ENCODE measurements at regions not wholly inside any gene's neighbourhood (a gene's known extent, or its start where the extent isn't known, plus 50 kb on each side); places are given as distances from the start of the nearest gene placed in this dataset.

DNA sequence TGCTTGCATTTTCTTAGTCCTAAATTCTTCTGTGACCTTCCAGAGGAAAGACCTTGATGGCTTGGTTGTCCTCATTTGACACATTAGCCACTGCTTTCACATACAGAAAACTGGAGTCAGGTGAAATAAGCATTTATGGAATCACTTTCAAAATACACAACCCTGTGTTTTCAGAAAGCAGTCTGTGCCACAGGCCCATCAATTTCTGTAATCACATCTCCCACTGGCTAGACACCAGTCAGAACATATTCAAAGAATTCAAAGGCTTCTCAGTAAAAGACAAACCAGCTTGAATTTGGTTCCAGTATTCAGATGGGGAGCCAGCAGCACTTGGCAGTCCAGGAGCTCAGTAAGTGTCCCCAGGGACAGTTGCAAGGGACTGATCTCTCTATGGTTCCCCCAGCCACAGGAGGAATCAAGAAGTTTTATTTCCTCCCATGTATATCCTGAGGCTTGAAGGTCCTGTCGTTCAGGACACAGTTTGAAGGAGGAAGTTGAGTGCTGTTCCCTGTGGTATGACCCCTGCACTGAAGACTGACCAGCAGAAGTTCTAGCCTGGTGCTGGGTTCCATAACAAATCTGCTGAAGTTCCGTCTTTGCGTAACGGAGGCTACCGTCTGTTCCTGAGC, 214.3 kb downstream of the FOXO1 start:
- no peak for DNase-seq (ENCODE audit: low read depth in 2 of 2)

DNA sequence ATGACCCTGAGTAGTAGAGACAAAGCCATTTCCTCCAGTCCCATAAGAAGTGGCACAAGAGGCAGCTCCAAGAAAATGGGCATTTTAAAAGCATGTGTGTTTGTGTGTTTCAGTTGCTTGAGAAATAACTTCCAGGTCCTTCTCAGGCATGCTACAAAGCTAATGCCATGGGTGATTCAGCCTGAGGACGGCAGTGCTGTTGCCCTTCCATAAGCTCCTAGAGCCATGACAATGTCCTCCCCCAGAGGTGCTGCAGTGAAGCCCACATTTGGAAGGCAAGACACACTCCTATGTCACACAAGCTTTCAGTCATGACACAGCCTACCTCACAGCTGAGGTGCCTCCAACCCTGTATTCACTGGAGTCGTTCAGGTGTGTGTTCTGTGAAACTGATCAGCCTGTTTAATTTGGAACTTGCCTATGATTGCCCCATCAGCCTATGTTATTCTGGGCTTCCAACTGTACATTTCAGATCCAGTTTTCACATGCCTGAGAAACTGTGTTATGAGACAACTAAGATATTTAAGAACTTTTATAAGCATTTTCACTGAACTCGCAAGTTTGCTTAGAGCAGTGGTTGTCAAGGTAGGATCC, 213.6 kb downstream of the FOXO1 start:
- DNase-seq (ENCODE audit: low read depth in 2 of 2): no peak

DNA sequence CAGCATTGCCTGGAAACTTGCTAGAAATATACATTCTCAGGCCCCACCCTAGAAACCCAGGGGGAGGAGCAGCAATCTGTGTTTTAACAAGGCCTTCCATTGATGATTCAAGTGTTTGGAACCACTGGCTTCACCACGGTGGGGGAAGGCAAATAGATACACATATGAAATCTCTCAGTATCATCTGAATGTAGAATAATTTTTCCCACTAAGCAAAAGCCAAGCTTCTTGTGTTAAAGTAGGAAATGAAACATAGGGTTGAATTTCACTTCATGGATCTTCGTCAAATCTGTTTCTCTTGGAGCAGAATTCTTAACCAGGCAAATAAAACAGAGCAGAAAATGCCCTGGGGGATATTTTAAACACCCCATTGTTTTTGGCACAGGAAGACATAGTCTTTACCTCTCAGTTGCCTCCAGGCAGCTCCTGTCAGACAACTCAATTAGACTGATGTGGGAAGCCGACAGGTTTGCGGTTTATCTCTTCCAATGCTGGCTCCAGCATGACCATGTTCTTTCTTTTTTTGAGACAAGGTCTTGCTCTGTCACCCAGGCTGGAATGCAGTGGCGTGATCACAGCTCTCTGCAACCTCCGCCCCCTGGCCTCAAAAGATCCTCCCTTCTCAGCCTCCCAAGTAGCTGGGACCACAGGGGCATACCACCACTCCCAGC, 213.0 kb downstream of the FOXO1 start:
- no peak for DNase-seq (ENCODE audit: low read depth in 2 of 2)

DNA sequence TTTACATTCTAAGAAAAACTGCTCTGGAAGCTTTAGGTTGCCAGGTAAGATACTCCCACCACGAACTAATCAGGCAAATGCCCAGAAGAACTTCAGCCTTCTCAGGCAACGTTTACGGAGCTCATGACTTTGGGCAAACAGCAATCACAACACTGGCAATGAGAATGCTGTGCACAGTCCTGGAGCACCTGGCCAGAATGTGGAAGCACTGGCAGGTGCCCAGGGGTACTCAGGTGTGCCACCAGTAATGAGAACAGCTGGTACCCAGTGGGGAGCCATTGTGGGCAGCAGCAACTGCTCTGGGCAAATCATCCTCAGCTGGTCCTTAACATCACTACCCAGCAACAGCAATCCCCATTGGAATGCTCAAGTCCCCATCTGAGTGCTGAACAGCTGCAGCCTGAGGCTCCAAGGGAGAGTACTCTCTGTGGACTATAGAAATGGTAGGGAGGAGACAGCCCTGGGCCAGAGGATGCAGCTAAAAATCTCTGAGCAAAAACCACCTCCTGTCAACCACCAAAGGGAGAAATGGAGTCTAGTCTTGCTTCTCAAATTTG, 210.0 kb downstream of the FOXO1 start:
- DNase-seq (ENCODE audit: low read depth in 2 of 2): no peak

DNA sequence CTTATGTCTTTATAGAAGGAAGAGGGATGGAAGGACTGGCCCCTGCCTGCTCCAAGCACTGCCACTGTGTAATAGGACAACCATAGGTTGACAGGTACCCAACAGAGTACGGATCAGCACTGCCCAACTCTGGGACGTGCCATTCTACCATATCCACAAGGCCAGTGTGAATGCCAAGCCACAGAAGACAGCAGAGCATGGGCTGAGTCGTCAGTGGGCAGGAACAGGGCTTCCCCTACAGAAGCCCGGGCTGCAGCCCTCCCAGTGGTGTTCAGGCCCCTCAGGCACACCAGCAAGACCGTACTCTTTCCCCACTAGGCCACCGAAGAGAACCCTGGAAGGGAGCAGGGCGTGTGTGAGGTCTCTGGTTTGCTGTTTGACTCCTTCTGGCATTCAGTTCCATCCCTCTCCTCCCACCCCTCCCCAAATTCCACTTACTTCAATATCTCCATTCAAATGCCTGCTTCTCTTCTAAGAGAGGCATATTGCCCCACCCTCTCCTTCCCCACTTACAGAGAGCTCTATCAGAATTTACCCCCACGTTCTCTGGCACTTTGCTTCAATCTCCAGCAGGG, 209.4 kb downstream of the FOXO1 start:
- DNase-seq (ENCODE audit: low read depth in 2 of 2): no peak

DNA sequence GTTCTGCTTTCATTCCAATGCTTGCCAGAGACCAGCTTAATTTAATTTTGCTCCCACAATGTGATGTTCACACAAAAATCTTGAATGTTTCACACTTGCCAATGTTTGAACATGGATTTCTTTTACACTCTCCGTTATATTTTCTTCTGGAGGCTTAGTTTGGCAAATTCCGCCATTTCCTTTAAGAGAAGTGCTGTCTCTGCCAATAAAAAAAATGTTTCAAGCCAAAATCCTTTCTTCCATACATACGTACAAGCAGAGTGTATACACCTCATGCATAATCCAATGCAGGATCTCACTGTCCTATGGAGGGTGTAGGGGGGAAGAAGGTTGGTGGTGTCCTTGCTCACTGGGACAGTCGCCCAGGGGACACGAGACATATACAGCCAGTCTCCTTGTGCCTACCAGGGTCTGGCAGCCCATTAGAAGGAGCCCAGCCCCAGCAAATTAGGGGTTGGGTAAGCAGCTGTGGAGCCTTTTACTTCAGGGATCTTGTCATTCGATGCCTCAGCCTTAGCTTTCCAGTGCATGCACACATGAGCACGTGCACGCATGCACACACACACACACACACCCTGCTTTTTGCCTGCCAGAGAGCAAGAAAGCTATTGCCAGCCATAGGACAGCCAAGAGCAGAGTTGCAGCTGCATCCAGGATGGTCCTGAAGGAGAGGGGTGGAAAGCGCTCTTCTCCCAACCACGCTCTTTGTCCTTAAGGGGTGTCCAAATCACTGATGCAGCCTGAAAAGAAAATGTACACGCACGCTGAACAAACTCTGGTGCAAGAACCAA, 208.3 kb downstream of the FOXO1 start:
- no peak for DNase-seq (ENCODE audit: low read depth in 2 of 2)

DNA sequence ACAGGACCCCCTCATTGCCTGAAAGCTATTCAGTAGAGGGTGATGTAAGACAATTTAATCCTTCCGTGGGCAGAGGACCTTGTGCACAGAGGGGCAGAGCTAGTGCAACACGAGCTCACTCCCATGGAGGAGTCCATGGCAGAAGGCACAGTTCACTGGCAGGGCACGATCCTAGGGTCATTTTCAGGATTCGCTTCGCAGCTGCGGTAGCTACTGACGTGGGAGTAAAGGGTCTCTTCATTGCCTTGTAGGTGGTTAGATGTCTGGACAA, 207.8 kb downstream of the FOXO1 start:
- DNase-seq (ENCODE audit: low read depth in 2 of 2): no peak

DNA sequence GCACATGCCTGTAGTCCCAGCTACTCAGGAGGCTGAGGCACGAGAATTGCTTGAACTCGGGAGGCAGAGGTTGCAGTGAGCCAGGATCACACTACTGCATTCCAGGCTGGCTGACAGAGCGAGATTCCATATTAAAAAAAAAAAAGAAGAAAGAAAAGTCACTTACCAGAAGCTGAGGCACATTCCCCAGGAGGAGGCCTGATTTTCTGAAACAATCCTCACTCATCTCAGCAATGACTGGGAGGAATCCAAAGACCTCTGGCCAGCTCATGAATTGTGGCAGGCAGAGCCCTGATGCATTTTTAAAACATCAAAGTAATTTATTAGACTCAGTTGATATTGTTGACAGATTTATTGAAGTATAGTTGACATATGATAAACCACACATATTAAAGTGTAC, 206.3 kb downstream of the FOXO1 start:
- no peak for DNase-seq (ENCODE audit: low read depth in 2 of 2)

DNA sequence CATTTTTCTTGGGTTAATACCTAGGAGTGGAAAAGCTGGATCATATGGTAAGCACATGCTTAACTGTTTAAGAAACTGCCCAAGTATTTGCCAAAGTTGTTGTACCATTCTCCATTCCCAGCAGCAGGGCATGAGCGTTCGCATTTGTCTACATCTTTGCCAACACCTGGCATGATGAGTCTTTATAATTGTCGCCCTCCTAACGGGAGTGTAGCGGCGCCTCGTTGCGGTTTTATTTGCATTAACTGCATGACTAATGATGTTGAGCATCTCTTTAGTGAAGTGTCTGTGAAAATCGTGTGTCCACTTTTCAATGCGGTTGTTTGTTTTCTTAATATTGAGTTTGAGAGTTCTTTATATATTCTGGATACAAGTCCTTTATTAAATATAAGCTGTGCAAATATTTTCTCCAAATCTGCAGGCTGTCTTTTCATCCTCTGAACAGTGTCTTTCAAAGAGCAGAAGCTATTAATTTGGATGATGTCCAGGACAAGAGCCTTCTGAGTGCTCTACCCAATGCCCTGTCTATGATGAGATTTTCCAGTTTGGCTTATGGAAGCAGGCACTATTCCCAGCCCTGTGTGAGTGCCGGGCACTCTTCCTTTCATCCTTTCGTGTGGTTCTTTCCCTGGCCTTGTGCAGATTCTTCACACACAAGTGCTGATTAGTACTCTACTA, 202.0 kb downstream of the FOXO1 start:
- DNase-seq (ENCODE audit: low read depth in 2 of 2): no peak

DNA sequence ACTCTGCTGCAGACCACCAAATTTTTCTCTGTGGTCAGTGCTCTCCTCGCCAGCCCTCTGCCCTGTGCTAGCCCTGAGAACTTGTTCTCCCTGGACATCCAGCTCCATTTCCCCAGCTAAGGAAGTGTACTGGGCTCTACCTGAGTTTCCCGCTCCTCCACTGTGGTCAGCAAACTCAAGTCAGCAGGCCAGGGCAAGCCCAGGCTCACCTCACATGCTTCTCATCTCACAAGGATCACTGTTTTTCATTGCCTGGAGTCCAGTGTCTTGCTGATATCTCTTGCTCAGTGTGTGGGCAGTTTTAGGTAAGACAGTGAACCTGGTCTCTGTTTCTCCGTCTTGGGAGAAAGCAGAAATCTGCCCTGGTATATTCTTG, 201.4 kb downstream of the FOXO1 start:
- no peak for DNase-seq (ENCODE audit: low read depth in 2 of 2)

DNA sequence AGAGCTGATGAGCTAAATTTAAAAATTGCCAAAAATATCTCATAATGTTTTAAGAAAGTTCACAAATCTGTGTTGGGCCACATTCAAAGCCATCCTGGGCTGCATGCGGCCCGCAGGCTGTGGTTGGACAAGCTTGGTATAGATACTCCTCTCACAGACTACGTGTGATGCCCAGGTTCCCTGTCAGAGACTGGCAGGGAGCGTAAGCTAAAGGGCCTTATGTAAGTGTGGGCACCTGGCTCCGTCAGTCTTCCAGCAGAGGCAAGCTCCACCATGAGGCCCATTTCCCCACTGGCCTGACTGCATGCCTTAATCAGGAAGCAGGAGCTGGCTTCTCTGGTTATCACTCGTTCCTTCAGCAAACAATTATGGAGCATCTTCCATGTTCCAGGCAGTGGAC, 200.2 kb downstream of the FOXO1 start:
- DNase-seq (ENCODE audit: low read depth in 2 of 2): no peak

DNA sequence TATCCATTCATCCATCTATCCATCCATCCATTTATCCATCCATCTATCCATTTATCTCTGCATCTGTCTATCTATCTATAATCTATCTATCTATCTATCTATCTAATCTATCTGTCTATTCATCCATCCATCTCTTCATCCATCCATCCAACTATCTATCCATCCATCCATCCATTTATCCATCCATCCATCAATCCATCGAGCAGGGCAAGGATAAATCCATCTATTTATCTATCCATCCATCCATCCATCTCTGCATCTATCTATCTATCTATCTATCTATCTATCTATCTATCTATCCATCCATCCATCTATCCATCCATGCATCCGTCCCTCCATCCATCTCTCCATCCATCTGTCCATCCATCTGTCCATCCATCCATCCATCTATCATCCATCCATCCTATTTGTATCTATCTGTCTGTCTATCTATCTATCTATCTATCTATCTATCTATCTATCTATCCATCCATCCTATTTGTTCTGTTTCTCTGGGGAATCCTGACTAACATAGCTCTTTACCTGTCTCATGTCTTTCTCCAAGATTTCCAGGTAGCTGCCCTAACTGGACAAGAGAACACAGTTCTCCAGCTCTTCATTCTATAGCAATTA, 198.1 kb downstream of the FOXO1 start:
- DNase-seq (ENCODE audit: low read depth in 2 of 2): no peak

DNA sequence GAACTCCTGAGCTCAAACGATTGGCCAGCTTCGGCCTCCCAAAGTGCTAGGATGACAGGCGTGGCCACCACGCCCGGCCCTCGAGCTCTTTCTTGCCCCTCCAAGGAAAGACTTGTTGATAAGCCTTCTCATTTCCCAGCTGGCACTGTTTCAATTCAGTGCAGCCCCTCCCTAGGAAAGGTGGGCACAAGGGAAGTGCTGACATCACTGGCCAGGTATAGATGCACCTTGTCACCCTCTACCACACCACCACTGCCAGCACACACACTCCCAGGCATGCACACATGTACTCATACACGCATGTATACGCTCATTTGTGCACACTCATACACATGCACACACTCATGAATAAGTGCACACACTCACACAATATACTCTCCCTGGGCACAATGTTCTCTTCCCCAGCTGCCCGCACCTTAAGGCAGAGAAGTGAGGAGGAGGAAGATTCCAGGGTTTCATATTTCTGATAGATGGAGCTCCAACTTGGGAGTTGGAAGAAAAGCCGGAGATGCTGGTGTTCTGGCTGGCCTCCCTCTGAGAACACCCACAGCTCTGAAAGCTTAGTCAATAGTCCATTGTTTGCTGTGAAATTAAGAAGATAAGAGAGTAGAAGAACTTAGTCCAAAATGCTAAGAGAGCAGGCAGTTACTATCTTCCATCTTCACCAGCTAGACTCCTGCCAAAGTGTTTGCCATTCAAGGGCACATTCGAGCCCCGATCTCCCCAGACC, 196.7 kb downstream of the FOXO1 start:
- no peak for DNase-seq (ENCODE audit: low read depth in 2 of 2)

DNA sequence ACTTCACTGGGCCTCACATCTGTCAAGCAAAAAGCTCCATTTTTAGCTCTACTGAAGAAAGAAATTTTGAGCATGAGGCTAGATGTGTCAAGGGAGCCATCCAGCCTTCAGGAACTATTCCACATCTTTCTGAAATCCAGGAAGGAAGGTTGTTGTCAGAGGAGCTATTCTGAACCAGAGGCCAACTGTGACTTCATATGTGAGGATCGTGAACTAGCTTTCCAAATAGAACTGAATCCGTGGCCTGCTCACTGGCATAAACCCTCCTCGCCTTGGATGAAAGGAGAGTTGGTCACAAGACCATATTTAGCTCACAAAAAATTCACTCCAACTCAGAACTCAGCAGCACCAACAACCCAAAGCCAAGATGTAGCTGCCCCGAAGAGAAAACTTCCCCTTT, 195.8 kb downstream of the FOXO1 start:
- no peak for DNase-seq (ENCODE audit: low read depth in 2 of 2)

DNA sequence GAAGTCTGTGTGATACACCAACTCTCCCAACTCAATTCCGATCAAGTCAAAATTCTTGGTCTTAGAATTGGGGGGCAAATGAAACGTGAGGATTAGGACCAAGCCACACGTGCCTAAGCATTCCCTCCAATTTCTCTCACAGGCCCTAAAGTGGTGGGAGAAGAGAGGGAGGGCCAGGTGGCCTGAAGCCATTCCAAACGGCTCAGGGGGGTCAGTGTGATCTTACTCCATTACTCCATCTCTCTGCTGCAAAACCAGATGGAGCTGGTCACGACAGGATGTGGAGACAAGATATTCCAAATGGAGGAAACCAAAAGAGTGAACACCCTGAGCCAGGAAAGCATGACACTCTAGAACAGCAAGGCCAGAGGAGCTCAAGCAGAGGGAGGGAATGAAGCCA, 195.4 kb downstream of the FOXO1 start:
- no peak for DNase-seq (ENCODE audit: low read depth in 2 of 2)

DNA sequence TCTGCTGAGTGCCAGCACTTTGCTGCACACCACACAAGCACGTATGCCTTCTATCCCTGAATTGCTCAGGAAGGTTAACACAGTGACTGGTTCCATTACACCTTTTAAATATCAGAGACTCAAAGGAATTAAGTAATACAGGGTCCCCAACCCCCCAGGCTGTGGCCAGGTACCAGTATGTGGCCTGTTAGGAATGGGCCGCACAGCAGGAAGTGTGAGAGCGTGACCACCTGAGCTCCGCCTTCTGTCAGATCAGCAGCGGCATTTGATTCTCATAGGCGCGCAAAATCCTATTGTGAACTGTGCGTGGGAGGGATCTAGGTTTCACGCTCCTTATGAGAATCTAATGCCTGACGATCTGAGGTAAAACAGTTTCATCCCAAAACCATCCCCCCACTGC, 194.5 kb downstream of the FOXO1 start:
- no peak for DNase-seq (ENCODE audit: low read depth in 2 of 2)

DNA sequence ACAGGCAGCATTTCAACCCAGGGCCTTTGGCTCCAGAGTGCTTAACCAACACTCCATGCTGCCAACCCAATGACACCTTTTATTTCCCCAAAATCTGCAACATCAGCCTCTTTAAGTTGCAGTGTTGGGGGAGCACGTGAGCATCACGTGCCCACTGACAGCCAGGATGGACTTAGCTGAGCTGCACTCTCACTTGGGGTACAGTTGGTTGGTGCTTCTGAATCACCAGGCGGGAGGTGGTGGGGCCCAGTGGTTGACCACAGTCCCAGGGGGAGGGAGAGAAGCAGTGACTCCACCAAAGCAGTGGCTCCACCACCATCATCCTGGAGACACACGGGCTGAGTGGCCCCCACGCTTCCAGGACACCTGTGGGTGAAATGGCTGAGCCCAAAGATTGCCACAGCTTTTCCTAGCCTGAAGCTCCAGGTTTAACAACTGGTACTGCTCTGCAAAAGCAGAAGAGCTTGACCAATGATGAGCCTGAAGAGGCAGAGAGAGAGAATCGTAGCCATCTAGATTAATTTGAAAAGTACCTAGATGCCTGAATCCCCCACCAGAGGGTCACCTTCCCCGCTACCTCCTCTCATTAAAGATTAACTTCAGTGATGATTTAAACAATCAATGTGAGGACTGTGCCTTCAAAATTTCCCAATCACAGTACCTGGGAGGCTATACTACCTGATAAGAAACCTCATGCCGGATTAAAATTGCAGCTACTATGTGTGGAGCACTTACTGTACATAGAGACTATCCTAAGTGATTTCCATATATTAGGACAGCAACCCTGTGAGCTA, 193.8 kb downstream of the FOXO1 start:
- no peak for DNase-seq (ENCODE audit: low read depth in 2 of 2)

DNA sequence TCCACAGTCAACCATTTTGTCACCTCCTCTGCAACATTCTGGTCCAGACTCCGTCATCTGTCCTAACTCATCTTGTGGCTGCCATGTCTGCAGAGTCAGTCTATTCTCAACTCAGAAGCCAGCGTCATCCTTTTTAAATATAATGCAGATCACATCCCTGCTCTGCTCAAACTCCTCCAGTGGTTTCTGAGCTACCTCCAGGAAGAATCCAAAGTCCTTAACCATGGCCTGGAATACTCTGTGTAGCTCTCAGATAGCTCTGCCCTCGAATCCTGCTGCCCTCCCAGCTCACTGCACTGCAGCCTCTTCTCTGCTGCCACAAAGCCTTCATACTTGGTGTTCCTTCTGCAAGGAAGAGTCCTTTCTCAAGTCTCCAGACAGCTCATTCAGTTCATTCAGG, 190.8 kb downstream of the FOXO1 start:
- no peak for DNase-seq (ENCODE audit: low read depth in 2 of 2)

DNA sequence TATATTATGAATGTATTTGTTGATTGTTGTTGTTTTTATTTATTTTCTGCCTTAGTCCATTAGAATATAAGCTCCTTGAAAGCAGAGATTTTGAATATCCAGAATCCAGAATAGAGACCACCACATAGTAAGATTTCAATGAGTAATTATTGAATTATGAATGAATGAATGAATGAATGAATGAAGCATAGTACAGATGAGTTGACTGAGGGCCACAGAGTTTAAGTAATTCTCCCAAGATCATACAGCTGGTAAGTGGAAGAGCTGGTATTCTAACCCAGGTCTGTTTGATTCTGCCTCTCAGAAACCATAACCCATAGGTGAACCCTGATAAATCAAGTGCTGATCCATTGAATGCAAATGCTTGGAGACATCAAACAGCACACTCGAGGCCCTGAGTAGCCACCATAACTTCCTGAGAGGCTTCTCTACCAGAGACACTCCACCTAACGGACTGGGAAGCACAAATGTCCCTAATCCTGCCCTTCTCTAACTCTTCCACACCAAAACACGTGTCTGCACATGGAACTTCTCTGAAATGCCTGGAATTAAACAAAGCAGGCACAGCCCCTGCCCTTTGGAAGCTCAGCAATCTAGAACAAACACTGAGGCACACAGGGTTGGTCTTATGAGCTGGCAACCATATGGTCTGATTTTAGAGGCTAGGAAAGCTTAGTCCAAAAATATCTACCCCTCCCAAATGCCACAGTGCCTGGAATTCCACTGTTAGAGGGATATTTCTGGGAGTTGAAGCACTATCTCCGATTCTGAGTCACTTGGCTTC, 190.1 kb downstream of the FOXO1 start:
- no peak for DNase-seq (ENCODE audit: low read depth in 2 of 2)
